NCI-H2196 (cell line): ENCODE measurements at regions not wholly inside any gene's neighbourhood (a gene's known extent, or its start where the extent isn't known, plus 50 kb on each side); places are given as distances from the start of the nearest gene placed in this dataset.

Experiments
- DNase-seq: peaks from one replicate; lab custom pipeline; 2025; ENCODE audit not compliant: unreplicated experiment; lab: John Stamatoyannopoulos, UW

DNA sequence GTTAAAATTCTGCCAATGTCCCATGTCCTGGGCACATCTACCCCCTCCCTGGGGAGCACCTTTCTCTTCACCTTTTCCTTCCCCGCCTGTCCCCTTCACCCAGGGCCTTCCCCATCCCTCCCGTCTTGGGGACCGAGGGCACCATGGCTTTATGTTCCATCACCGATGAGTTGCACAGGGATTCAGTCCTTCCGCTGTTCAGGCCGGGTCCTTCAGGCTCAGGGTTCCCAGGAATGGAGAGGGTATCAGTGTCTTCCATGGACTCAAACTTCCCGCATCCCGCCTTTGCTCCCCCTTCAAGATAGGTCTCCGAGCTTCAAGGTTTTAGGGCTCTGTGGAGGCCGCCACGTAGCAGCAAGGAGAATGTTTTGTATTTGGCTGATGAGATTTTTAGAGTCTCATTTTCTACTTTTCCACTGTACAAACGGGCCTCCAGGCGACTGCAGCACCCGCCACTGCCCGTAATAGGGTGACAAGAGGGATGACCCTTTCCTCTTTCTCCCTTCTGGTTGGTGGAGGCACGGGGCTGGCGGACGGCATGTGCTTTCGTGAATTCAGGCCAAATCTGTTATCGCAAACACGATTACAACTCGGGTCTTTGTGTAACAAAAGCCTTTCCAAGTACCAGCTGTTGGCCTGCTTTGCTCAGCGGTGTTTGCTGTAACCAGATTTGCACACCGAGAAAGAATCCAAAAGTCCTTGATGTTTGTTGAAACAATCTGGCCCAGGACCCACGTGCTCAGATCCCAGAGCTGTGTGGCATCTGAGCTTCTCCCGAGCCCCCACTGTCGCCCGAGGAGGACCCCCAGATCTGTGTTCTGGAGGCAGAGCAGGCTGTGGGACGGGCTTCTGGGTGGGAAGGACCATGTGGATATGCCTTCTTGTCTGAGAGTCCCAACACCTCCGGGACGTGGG, 236.3 kb downstream of the SEC14L1 start:
- DNase-seq, result peak; percentile 72

DNA sequence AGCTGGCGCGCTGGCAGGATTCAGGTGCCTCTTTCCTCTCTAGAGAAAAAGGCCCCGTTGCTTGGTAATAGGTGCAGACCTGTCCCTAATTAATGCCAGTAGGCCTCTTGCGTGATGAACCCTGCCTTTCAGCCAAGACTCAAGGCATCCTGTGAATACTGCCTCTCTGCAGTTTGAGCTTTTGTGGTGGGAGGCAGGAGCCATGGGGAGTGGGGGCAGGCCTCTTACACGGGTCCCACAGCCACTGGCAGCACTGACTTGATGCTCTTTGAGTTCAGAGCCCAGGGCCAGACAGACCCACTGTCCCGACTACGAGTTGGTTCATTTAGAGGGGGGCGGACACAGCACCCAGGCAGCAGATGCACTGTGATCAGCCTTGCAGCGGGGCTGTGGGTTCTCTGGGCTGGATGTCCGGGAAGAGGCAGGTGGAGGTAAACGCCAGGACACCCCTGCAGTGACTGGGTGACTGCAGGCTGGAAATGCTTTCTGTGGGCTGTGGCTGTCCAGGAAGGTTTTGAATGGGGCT, 237.0 kb downstream of the SEC14L1 start:
- DNase-seq, result no peak

DNA sequence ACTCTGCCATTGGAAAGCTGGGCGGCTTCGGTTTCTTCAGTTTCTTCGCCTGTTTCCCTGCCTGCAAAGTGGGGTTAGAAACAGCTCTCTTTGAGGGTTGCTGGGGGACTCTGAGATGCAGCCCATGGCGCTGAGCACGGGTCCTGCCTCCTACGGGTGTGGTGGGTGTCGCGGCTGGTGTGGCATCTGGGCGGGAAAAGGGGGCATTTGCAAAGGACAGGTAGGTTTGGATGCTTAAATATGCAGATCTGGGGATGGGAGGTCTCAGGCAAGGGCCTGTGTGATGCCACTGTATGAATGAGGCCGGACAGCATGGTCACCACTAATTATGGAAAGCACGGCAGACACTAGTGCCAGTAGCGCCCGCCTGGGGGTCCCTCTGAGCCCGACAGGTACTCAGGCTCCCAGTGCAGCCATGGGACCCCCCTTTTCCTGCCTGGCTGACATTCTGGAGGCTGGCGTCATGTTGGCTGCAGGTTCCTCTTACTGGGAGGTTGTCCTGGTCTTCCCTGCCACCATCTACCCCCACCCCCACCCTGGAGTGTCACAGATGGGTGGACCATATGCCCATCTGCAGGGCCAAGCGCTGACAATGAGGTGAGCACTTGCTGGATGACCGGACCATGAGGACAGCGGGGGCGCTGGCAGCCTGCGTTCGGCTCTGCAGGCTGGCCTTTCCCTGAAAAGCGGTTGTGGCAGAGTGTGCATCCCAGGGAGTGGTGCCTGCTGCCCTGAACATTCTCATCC, 237.7 kb downstream of the SEC14L1 start:
- DNase-seq, result no peak

DNA sequence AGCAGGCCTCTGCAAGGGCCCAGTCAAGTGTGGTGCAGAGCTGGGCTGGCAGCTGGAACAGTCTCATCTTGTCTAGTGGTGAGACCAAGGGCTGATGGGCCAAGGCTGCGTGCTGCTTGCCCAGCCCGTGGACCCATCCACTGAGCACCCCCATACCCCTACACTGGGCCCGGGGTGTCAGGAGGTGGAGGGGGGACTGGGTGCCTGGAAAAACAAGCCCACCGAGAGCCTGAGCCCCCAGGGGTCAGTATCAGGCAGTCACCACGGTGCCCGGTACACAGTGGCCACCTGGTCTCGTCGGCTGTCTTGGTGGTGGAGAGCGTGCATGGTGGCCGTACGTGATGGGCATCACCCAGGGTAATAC, 238.3 kb downstream of the SEC14L1 start:
- no peak for DNase-seq

DNA sequence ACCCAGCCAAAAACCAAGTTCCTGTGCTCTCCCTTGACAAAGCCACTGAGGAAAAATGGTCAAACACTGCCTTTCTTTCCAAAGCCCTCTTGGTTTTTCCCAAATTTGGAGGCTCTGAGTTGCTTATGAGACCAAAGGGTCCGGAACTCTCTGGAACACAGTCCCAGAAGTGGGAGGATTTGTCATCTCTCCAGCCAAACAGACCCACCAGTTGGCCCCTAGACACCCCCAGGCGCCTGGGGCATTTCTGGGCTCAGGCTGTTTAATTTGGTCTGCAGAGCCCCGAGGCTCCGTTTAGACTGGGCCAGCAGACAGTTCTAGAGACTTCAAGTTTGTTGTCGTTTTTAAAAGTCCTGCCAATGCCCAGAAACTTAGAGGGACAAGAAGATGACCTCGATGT, 239.1 kb downstream of the SEC14L1 start:
- no peak for DNase-seq

DNA sequence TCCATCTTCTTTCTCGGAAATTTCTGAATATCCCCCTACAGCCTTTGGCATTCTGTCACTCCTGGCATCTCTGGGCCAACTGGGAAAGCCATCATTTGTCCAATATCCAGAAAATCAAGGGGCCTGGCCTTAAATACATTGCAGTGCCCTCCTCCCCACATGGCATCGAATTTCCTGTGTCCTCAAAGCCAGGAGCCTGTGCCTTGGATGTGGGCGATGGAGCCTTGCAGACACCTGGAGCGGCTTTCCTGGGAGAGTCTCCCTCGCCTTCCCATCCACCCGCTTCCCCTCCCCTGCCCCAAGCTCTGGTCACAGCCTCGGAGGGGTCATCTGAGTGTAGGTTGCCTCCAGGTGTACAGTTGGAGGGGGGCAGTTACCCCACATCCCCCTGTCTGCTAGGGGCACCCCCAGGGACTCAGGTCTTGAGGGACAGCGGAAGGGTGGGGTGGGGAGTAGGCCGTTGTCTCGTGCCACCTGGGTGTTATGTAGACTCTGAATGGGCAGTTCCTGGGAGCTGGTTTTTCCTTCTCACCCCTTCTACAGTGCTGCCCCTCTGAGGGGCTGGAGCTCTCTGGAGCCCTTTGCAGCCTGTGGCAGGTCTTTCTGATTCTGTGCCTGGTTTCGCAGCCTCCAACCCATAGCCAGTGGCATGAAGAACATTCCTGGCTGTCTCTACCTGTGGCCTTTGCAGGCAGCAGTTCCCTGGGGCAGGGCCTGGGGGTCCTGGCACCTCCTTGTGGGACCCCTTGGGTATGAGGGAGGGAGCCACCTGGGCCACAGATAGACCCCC, 239.8 kb downstream of the SEC14L1 start:
- DNase-seq, result no peak

DNA sequence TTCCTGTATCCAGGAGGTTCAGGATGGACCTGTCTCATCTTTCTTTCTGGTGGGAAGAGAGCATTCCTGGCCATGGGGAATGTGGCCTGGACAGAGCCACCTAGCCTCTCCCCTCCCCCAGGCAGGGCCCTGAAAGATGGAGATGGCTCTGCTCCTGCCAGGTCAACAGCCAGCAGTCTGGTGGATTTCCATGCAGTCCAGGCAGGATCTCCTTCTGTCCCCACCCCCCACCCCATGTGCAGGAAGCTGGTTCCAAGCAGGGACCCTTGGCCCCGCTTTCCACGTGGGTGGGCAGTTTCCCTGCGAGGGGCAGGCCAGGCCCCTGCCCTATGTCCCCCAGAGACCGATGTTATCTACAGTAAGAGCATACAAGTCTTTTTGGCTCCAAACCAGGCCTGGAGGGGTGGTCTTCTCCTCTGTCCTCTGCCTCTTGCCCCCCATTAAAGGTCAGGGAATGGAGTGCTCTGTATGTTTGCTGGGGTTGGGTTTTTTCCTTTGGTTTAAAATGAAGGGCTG, 240.5 kb downstream of the SEC14L1 start:
- DNase-seq, result no peak

DNA sequence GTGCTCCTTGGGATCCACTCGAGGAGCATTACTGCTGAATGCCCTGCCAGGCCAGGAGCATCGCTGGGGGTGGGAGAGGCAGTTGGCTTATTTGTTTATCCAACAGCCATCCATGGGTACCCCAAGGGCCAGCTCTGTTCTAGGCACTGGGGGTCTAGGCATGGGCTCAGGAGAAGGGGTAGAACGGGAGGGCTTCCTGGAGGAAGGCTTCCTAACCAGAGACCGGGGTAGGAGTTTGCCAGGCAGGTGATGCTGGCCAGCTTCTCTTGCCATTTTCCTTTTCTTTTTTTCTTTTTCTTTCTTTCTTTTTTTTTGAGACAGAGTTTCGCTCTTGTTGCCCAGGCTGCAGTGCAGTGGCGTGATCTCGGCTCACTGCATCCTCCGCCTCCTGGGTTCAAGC, 241.0 kb downstream of the SEC14L1 start:
- no peak for DNase-seq

DNA sequence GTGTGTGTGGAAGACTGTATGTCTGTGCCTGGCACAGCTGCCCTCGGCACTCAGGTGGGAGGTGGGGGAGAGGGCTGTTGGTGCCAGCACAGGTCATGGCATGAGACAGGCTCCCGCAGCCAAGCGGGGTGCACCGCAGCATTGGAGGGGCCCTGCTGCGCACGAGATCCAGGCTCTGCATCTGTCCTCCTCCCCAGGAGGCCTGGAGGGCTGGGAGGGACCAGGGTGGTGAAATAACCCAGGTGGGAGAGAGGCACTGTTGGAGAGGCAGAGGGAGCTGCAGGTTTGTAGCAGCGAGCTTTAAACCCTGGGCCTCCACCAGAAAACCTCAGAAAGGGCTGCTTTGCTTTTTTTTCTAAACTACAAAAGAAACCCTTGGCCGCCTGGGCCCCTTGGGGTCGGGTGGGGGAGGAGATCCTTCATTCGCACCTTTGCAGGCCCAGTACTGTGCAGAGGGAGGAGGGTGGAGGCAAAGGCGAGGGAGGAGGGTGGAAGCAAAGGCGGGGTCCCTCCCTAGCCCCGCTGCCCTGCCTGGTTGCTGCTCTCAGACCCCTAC, 241.7 kb downstream of the SEC14L1 start:
- DNase-seq, result no peak

DNA sequence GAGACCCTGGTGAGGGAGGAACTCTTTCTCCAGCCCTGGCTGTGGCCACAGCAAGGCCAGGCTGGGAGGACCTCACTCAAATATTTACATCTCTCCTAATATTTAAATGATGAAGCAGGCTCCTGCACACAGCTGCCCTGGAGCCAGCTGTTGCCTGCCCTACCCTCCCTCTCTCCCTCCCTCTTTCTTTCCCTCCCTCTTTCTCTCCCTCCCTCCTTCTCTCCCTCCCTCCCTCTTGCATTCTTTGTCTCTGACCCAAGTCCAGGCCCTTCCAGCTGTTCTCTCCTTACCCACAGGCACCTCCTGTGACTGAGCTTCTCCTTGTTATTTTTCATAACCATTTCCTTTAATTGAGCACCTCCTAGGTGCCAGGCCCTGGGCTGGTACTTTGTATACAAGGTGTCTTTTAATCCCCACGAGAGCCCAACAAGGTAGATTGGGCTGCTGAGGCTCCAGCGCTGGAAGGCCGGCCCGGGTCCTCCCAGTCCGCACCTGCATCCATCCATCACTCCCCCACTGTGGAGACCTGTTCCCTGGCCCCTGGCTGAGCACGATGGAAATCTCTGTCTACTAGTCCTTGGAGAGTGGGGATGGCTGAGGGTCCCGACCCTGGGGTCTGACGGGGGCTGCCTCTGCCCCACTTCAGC, 242.3 kb downstream of the SEC14L1 start:
- DNase-seq, result peak; percentile 24

DNA sequence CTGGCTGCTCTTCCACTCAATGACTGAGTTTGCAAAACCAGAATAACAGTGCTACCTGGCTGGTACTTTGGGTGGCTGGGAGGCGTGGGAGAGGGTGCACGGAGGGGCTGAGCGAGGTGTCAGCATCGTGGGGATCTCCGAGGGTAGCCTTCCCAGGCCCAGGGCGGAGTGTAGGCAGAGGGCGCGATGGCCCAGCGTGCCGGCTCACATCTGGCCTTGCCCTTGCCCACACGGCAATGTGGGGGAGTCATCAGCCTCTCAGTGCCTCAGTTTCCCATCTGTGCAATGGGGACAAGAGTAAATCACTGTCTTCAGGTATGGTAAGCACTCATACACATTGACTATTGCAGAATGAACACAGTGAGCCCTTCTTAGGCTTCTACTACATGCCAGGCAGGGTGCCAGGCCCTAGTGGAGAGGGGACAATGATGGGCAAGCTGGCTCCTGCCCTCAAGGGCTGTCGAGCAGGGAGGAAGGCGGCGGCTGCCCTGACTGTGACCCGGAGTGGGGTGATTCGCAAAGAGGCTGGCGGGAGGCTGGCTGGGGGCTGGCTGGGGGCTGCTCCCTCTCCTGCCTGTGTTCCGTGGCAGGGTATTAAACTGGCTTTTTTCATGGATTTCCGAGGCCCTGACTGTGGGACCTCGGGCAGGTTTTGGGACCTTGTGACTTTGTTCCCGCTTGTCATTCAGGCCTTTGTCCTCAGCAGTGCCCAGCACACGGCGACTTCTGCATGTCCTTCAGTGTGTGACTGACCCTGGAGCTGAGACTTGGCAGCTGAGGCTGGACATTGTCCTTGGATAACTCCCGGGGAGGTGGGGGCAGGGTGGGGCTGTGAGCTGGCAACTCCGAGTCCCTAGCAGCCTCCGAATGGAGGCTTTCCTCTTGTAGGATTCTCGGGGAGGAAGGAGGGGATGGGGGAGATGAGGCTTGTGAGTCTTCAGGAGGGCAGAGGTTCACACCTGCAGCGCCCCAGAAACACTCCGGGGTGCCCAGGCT, 243.1 kb downstream of the SEC14L1 start:
- DNase-seq, result peak; percentile 82

DNA sequence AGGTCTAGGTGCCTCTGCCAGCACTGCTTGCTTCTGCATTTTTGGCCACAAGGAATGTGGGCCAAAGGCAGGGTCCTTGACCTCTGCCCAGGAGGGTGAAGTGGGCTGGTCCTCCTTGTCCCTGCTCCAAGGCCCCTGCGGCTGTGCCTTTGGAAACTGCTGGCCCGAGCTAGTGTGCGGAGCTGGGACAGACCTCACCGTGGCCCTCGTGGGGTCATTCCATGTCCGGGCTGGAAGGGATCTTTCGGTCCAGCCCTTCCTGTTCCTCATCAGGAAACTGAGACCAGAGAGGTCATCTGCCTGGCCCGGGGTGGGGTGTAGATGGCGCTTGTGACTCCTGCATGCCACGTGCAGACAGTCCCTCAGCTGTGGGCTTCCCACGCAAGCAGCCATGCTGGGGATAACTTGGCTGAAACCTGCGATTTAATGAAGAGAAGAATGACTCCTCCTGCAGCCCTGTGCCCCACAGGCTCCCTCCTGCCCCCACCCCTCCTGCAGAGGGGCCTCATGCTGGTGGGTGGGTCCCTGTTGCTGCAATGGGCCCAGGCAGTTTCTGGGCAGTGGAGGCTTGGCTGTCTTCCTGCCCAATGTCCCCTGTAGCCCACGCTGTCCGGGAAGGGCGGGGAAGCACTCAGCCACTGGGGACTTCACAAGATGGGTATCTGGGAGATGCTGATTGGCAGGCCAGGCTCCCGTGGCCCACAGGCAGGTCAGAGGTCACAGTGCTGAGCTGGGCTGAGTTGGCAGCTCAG, 245.2 kb downstream of the SEC14L1 start:
- DNase-seq, result no peak

DNA sequence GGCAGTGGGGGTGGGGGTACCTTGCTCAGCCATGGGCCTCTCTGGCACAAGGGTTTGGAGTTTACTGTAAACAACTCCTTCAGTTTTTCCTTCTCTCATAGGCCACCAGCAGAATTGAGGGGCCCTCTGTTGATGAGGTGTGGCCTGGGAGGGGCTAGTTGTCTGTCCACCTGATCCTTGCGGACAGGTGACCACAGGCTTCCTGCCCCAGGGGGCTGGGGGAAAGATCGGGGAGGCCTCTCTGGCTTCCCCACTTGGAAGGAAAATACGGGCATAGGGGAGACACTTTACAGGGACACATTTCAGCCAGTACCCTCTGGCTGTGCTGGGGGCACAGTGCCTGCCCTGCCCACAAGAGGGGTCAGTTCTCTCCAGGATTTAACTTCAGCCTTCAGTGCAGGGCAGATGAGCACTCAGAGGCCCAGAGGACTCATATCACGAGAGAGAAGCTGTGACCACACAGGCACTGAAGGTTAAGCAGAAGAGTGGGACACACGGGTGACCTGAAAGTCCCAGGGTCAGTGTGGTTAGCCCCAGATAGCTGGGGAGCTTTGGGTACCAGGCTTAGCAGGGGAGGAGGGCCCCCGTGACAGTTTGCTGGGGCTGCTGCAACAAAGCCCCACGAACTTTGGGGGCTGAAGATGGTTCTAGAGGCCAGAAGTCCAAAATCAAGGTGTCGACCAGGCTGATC, 245.9 kb downstream of the SEC14L1 start:
- DNase-seq, result no peak

DNA sequence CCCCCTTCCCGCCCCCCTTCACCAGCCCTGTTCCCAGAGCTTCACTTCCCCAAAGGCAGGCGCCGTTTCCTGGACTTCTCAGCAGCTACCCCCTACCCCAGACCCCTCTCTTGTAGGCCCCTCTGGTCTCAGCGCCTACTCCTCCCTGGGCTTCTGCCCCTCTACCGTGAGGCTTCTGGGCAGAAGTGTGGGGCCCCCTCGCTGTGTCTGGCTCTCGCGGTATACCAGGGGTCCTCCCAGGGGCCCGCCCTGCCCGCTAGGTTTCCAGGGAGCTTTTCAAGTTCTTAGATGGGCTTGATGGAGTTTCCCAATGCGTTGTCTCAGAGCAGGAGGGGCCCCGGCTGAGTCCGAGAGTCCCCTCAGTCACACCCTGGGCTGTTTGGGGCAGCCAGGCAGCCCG, 247.1 kb downstream of the SEC14L1 start:
- DNase-seq, result no peak

DNA sequence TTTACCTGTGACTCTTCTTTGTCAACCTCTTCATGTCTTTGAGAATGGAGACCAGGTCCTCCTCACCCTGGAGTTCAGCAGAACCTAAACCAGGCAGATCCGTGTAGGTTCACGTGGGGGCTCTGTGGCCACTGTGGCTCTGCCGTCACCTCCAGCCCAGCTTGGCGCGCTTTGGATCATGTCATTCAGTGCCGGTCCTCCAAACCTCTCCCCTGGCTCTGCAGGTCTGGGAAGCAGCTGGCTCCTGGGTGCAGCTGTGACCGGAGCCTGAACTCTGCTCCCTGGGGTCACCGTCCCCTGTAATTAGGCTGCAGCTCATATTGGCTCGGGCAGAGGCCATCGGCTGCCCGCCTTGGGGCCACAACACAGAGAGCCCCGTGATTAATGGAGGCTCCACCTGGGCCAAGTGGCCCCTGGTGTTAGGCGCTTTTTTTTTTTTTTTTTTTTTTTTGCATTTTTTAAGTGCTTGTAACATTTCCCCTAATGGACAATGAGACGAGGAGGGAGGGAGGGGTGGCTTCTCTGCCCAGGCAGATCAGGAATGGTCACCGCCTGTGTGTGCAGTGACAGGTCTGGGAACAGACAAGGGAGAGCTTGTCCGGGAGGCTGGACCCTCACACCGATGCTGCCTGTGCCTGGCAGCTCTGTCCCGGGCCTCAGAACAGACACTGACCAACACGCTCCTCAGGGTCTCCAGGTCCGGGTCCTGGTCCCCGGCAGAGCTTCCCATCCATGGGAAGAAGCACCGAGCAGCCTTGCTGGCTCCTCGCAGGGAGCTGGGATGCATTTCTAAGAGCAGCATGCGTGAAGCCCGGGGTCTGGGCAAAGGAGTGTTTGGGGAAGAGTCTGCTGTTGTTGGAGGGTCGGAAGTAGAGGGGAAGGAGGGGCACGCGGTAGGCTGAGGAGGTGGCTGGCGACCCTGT, 247.9 kb downstream of the SEC14L1 start:
- no peak for DNase-seq

DNA sequence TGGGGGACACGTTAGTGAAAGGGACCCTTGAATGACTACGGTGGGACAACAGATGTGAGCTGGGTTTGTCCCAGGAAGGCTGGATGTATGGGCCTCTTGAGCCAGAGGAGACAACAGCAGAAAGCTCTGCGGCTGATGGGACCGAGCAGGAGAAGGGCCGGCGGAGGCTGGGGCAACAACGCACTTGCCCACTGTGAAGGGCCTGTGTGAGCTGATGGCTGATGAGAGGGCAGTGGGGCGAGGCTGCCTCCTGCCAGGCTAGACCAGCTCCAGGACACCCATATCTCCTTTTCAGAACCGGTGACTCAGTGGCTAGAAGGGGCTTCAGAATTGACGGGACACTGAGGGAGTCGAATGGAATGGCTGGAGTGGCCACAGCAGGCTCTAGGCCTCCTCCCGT, 250.1 kb downstream of the SEC14L1 start:
- DNase-seq, result no peak
